ENCODE measurements at regions not wholly inside any gene's neighbourhood (a gene's known extent, or its start where the extent isn't known, plus 50 kb on each side); places are given as distances from the start of the nearest gene placed in this dataset.
"Not testable (repeated sequence)": the region's sequence is repeated elsewhere in the genome, so short reads cannot be mapped to it uniquely, and the experiment has no call there.

DNA sequence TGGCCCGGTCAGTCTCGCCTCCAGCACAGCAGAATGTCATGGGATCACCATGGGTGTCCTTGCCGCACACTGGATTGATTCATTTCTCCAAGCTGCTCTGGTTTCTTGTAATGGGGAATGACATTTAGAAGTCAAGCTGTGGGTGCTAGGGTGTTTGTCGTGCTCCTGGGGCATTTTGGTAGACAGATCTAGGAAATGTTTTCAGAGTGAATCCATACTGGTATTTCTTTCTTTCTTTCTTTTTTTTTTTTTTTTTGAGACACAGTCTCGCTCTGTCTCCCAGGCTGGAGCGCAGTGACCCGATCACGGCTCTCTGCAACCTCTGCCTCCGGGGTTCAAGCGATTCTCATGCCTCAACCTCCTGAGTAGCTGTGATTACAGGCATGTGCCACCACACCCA lies 100.0 kb upstream of the PZP start:
- H3K4me1 ChIP-seq; intact Hi-C loops (cut with DNase I); H3K27ac ChIP-seq; H3K9me3 ChIP-seq; DNase-seq; H3K27me3 ChIP-seq; H3K4me3 ChIP-seq: not testable (repeated sequence)
- H3K36me3 ChIP-seq: peaks cover 0 to 12% (median 0%) of the 10 kb centered on the region in 3 donors
- 93 to 96% methylated on average over 6 to 8 of the region's 10 CpGs for WGBS, 2 donors

DNA sequence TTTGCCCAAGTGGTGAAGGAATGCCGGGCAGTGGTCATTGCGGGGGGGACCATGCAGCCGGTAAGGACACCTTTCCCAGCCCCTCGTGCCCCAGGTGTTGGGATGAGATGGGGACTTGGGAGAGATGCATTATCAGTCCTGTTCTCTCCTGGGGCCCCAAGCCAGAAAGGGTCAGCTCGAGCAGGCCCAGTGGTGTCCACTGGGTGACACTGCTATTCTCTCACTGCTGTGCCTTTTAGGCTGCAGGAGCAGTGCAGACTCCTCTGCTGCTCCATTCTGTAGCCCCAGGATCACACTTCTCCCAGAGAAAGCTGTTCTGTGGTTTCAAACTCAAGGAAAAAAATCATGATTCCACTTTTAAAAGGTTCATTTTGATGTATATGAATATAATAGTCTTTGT lies 99.1 kb upstream of the PZP start:
- H3K27ac ChIP-seq; H3K9me3 ChIP-seq; intact Hi-C loops (cut with DNase I); H3K4me1 ChIP-seq; H3K4me3 ChIP-seq; DNase-seq; H3K27me3 ChIP-seq: not testable (repeated sequence)
- no CpG with 5 or more reads among the region's 5 CpGs for WGBS, 2 donors
- H3K36me3 ChIP-seq: peaks cover 0 to 12% (median 0%) of the 10 kb centered on the region in 3 donors

- H3K4me1 ChIP-seq; H3K27me3 ChIP-seq; intact Hi-C loops (cut with DNase I); H3K4me3 ChIP-seq; H3K27ac ChIP-seq; H3K9me3 ChIP-seq; DNase-seq: not testable (repeated sequence)
- no CpG with 5 or more reads among the region's 12 CpGs for WGBS, 2 donors
- H3K36me3 ChIP-seq: peaks cover 0 to 12% (median 0%) of the 10 kb centered on the region in 3 donors
These were observed 97.8 kb upstream of the PZP start for GRCh38 chr12:9306004-9306403.

DNA sequence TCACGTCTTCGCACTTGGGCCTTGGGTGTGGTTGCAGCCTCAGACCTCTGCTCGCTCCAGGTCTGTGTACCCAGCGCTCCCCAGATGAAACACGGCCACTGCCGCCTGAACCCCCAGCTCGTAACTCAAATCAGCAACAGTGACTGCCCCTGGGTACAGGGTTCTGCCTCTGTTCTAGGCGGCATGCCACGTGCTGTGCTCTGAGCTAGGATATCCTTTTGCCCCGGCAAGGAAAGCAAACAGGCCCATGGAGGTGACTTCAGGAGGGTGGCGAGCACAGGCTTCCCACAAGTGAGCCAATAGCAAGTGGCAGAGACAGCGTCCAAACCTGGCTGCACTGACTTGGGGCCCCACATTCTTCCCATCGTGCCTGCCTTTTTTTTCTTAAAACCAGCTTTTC lies 96.3 kb upstream of the PZP start:
- H3K4me3 ChIP-seq; H3K27ac ChIP-seq; intact Hi-C loops (cut with DNase I); H3K9me3 ChIP-seq; H3K27me3 ChIP-seq; H3K4me1 ChIP-seq; DNase-seq: not testable (repeated sequence)
- WGBS, 2 donors: 95% methylated on average over 9 of the region's 13 CpGs; no CpG with 5 or more reads in 1 of the 2 donors
- H3K36me3 ChIP-seq: peaks cover 0 to 12% (median 0%) of the 10 kb centered on the region in 3 donors

DNA sequence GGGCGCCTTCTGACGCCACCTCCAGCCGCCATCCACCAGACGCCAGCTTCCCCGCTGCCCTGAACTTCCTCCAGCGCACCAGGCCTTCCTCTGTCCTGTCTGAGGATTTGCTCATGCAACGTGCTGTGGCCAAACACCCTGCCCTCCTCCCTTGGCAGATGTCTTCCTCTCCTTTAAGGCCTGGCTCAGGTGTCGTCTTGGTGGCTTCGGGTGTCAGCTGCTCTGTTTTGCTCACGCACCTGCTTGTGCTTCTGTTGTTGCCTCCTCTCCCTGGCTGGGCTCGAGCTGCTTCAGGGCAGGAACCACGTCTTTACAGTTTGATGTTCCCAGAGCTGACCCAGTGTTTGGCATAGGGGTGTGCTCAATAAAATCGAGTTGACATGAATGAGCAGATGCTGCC lies 87.7 kb upstream of the PZP start:
- H3K4me3 ChIP-seq; H3K27ac ChIP-seq; H3K36me3 ChIP-seq; H3K27me3 ChIP-seq; H3K4me1 ChIP-seq; H3K9me3 ChIP-seq; intact Hi-C loops (cut with DNase I); DNase-seq: not testable (repeated sequence)
- no CpG with 5 or more reads among the region's 13 CpGs for WGBS, 2 donors

DNA sequence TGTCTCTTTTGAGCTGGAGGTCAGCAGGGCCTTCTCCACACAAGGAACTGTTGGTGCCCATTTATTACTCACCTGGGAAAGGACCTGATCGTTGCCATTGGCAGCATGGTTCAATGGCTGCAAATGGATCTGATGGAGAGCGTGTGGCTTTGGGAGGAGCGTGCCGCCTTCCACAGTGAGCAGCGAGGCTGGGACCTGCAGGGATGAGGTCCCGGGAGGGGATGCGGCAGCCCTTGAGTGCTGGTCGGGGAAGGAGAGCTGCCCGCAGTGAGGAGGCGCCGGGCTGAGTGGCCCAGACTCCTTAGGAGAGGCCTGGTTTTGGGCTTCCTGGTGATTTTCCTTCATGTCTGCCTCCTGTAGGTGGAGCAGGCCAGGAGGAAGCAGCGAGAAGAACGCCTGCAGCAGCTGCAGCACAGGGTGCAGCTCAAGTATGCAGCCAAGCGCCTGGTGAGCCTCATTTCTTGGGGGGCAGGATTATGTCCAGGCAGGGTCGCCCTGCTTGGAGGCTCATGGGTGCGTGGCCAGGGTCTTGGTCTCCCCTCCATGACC lies 86.0 kb upstream of the PZP start:
- H3K4me3 ChIP-seq; H3K9me3 ChIP-seq; H3K36me3 ChIP-seq; H3K27ac ChIP-seq; DNase-seq; H3K4me1 ChIP-seq; intact Hi-C loops (cut with DNase I); H3K27me3 ChIP-seq: not testable (repeated sequence)
- WGBS, 2 donors: 53 to 100% methylated on average over 1 to 3 of the region's 16 CpGs

- H3K4me3 ChIP-seq; H3K9me3 ChIP-seq; intact Hi-C loops (cut with DNase I); DNase-seq; H3K27me3 ChIP-seq; H3K4me1 ChIP-seq; H3K27ac ChIP-seq; H3K36me3 ChIP-seq: not testable (repeated sequence)
- no CpG with 5 or more reads among the region's 3 CpGs for WGBS, 2 donors
These were observed 85.2 kb upstream of the PZP start for GRCh38 chr12:9293391-9293790.

DNA sequence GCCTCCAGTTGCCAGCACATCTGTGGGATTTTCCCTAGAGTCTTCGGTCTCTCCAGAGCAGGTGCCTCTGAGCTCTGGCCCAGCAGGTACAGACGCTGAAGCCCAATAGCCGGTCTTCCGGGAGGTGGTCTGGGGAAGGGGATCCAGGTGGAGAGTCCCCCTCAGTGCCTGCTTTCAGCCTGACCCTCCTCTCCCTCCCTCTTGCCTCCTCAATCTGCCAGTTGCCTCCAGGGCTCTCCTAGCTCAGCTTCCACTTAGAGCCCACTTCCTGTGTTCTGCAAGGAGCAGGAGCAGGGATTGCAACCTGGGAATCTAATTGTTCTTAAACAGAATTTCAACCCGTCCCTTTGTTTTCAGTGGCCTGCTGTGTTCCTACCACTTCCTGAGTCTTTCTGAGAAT lies 81.8 kb upstream of the PZP start:
- WGBS, 2 donors: 57 to 86% methylated on average over 1 of the region's 5 CpGs
- H3K27ac ChIP-seq; H3K27me3 ChIP-seq; H3K4me1 ChIP-seq; intact Hi-C loops (cut with DNase I); H3K9me3 ChIP-seq; H3K36me3 ChIP-seq; H3K4me3 ChIP-seq; DNase-seq: not testable (repeated sequence)

- intact Hi-C loops (cut with DNase I); DNase-seq; H3K9me3 ChIP-seq; H3K4me1 ChIP-seq; H3K36me3 ChIP-seq; H3K27me3 ChIP-seq: not testable (repeated sequence)
- Histone ChIP-seq H3K4me3 (peak overlapping the region in 1 of 4 donors; percentile 68), H3K27ac (peak overlapping the region in 2 of 4 donors; percentile 79 to 81)
- WGBS, 2 donors: 17% methylated on average over 1 of the region's 7 CpGs; no CpG with 5 or more reads in 1 of the 2 donors
These were observed 76.5 kb upstream of the PZP start for GRCh38 chr12:9284724-9285123.

DNA sequence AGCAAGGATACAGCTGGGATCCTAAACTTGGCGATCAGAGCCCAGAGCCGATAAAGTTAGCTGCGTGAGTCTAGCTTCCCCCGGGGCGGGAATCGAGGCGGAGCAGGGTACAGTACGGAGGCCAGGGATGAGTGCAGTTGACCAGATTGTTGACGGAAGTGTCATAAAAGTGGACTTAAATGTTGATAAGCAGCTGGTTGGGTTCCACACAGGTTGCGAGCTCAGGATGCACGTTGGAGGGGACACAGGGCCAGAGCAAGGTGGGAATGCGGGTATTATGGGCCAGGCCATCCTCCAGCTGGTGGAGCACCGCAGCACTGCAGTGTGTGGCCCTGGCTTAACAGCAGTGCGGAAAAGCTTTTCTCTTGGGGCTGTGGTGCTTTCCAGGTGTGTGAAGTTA lies 76.0 kb upstream of the PZP start:
- no CpG with 5 or more reads among the region's 14 CpGs for WGBS, 2 donors
- peak overlapping the region; percentile 54 to 81 (median 71) for H3K27ac ChIP-seq

GRCh38 chr12:9283346-9284095 lies 75.3 kb upstream of the PZP start:
- Histone ChIP-seq H3K27ac (peak overlapping the region; percentile 46 to 81 (median 79)), H3K4me3 (peak overlapping the region; percentile 21 to 68 (median 54))
- intact Hi-C loops (cut with DNase I); DNase-seq; H3K4me1 ChIP-seq; H3K9me3 ChIP-seq; H3K36me3 ChIP-seq; H3K27me3 ChIP-seq: not testable (repeated sequence)
- WGBS, 2 donors: 0% methylated on average over 2 to 16 of the region's 42 CpGs

More for the DNA sequence above, 76.0 kb upstream of the PZP start:
- DNase-seq; H3K27me3 ChIP-seq; intact Hi-C loops (cut with DNase I); H3K4me1 ChIP-seq; H3K9me3 ChIP-seq; H3K36me3 ChIP-seq: not testable (repeated sequence)
- peak overlapping the region in 3 of 4 donors; percentile 53 to 68 (median 55) for H3K4me3 ChIP-seq

All from esophagus squamous epithelium (tissue), 5 donors.